ENCODE measurements at regions not wholly inside any gene's neighbourhood (a gene's known extent, or its start where the extent isn't known, plus 50 kb on each side); places are given as distances from the start of the nearest gene placed in this dataset.
A peak's percentile ranks its signal among the peaks of the same experiment; 100 is the strongest.
"Not testable (repeated sequence)": the region's sequence is repeated elsewhere in the genome, so short reads cannot be mapped to it uniquely, and the experiment has no call there.

- POLR2A ChIA-PET, result no interaction called here
- no peak for TF ChIP-seq CTCF (IDR thresholded peaks at IDR 0.05; ENCODE audit: insufficient read depth, low read depth, low read length)
- H3K36me3 ChIP-seq (ENCODE audit: control insufficient read depth, insufficient read depth, low read length), result no peaks in the 10 kb centered on the region
- H3K4me3 ChIP-seq (ENCODE audit: low read depth, low read length), result no peak overlapping the region
- DNase-seq (ENCODE audit: low read depth), result peak; percentile 98
- CTCF ChIA-PET, result interaction anchor here (1.2 to 1.3 kb wide), 2 partner anchors 31 to 40 kb away, joined by 3 read pairs; no protein-coding TSS in a partner anchor
- no peaks in the 10 kb centered on the region for H3K27me3 ChIP-seq (ENCODE audit: control insufficient read depth, insufficient read depth, low read length)
Observed at GRCh38 chr12:89768586-89769482, 60.2 kb upstream of the ATP2B1 start.

GRCh38 chr12:89765959-89766824, 57.6 kb upstream of the ATP2B1 start:
- ChIA-PET POLR2A (no interaction called here), CTCF (interaction anchor here (0.6 kb wide), 1 partner anchor 17 kb away, joined by 3 read pairs; no protein-coding TSS in a partner anchor)

GRCh38 chr12:89764164-89764563, 55.5 kb upstream of the ATP2B1 start:
- DNase-seq (ENCODE audit: low read depth); CTCF ChIA-PET; H3K27me3 ChIP-seq (ENCODE audit: control insufficient read depth, insufficient read depth, low read length); H3K36me3 ChIP-seq (ENCODE audit: control insufficient read depth, insufficient read depth, low read length); POLR2A ChIA-PET; H3K4me3 ChIP-seq (ENCODE audit: low read depth, low read length): not testable (repeated sequence)

More at GRCh38 chr12:89765959-89766824, 57.6 kb upstream of the ATP2B1 start:
- no peak overlapping the region for H3K4me3 ChIP-seq (ENCODE audit: low read depth, low read length)
- no peak for DNase-seq (ENCODE audit: low read depth)
- H3K36me3 ChIP-seq (ENCODE audit: control insufficient read depth, insufficient read depth, low read length), result no peaks in the 10 kb centered on the region
- H3K27me3 ChIP-seq (ENCODE audit: control insufficient read depth, insufficient read depth, low read length), result no peaks in the 10 kb centered on the region
- TF ChIP-seq CTCF (IDR thresholded peaks at IDR 0.05; ENCODE audit: insufficient read depth, low read depth, low read length), result no peak

- TF ChIP-seq CTCF (IDR thresholded peaks at IDR 0.05; ENCODE audit: insufficient read depth, low read depth, low read length), result no peak
- H3K36me3 ChIP-seq (ENCODE audit: control insufficient read depth, insufficient read depth, low read length), result no peaks in the 10 kb centered on the region
- no peaks in the 10 kb centered on the region for H3K27me3 ChIP-seq (ENCODE audit: control insufficient read depth, insufficient read depth, low read length)
- CTCF ChIA-PET, result interaction anchor here (1.1 to 1.4 kb wide), 2 partner anchors 7 to 13 kb away, joined by 3 to 4 read pairs; no protein-coding TSS in a partner anchor
- no peak overlapping the region for H3K4me3 ChIP-seq (ENCODE audit: low read depth, low read length)
- POLR2A ChIA-PET, result no interaction called here
- DNase-seq (ENCODE audit: low read depth), result no peak
Observed at GRCh38 chr12:89762498-89763170, 54.0 kb upstream of the ATP2B1 start.

- Histone ChIP-seq H3K27me3 (ENCODE audit: control insufficient read depth, insufficient read depth, low read length) (no peaks in the 10 kb centered on the region), H3K4me3 (ENCODE audit: low read depth, low read length) (no peak overlapping the region), H3K36me3 (ENCODE audit: control insufficient read depth, insufficient read depth, low read length) (no peaks in the 10 kb centered on the region)
- no peak for DNase-seq (ENCODE audit: low read depth)
- POLR2A ChIA-PET, result no interaction called here
- CTCF ChIA-PET, result no interaction called here
- TF ChIP-seq CTCF (IDR thresholded peaks at IDR 0.05; ENCODE audit: insufficient read depth, low read depth, low read length), result no peak
Observed at GRCh38 chr12:89760783-89761182, 52.1 kb upstream of the ATP2B1 start.

Measured in BJ (cell line).